Fibroblast of skin of left biceps (primary cell): ENCODE measurements at regions not wholly inside any gene's neighbourhood (a gene's known extent, or its start where the extent isn't known, plus 50 kb on each side); places are given as distances from the start of the nearest gene placed in this dataset.

Source experiments
- DNase-seq, 2 experiments: peaks; one replicate each; pipeline ENCODE4 v3.0.0-alpha.2; 2013; ENCODE audit warnings: low read depth in 2 of 2

DNA sequence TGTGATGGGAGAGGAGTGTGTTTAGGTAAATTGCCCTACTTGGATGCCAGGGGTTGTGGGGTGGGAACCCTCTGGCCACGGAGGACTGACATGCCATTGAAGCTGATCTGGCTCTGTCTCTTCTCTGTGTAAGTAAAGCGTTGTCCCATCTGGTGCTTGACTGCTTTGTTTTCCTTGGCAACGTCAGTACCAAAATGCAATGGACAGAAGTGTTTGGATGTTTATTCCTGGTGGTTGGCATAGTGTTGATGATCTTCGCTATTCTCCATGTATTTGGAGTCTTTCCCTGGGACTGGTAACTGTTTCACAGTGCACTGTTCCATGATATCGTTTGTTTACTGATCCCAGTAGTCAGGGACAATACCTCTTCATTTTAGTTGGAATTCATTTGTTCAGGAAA is 130.5 kb upstream of the MCTP2 start:
- no peak for DNase-seq

GRCh38 chr15:94099574-94099960 is 131.8 kb upstream of the MCTP2 start:
- DNase-seq, result no peak

DNA sequence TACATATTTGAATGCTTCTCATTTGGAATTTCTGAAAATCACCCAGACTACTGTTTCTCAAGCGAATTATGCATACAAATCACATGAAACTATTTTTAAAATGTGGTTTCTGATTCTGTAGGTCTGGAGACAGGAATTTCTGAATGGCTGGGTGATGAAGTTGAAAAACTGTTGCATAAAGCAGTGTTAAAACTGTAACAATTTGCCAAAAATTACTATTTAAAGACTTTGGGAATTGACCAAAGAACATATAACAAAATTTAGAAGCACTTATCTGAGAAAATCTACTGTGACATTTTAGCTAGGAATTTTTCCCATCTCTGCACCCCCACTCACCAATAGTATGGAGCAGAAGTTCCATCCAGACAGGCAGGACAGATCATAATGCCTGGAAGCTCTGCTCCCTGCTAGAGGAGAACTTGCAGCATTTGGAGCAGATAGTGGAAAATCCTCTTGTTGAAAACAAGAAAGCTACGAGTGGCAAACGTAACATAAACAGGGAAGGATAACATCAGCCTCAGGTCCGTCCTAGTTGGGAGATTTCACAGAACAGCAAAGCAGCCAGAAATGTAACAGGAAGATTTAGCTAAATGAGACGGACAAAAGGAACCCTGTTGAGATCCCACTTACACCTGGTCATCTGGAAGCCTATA is 132.3 kb upstream of the MCTP2 start:
- peak; percentile 72 to 78 for DNase-seq

DNA sequence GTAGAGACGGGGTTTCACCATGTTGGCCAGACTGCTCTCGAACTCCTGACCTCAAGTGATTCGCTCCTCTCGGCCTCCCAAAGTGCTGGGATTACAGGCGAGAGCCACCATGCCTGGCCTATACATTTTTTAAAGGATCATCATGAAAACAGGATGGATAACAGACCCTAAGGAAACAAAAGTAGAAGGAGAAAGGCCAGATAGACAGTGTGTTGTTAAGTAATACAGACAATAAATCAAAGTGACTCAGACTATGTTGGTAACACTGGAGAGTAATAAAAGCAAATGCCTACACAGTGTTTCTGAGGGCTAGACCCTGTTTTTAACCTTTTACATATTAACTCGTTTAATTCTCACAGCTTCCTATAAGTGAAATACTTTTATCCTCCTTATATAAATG is 133.8 kb upstream of the MCTP2 start:
- peak in 1 of 2 experiments; percentile 50 for DNase-seq

- DNase-seq, result no peak
Measured at GRCh38 chr15:94094310-94094709, 137.1 kb upstream of the MCTP2 start.

GRCh38 chr15:94086341-94086740 is 145.0 kb upstream of the MCTP2 start:
- DNase-seq, result peak; percentile 53

- peak; percentile 88 to 89 for DNase-seq
Measured at GRCh38 chr15:94083467-94084052, 147.8 kb upstream of the MCTP2 start.

- DNase-seq, result no peak
Measured at GRCh38 chr15:94081829-94082228, 149.5 kb upstream of the MCTP2 start.

GRCh38 chr15:94080989-94081605 is 150.3 kb upstream of the MCTP2 start:
- no peak for DNase-seq

GRCh38 chr15:94080416-94080815 is 150.9 kb upstream of the MCTP2 start:
- DNase-seq, result peak in 1 of 2 experiments; percentile 62

- DNase-seq, result no peak
Measured at GRCh38 chr15:94079968-94080367, 151.4 kb upstream of the MCTP2 start.

DNA sequence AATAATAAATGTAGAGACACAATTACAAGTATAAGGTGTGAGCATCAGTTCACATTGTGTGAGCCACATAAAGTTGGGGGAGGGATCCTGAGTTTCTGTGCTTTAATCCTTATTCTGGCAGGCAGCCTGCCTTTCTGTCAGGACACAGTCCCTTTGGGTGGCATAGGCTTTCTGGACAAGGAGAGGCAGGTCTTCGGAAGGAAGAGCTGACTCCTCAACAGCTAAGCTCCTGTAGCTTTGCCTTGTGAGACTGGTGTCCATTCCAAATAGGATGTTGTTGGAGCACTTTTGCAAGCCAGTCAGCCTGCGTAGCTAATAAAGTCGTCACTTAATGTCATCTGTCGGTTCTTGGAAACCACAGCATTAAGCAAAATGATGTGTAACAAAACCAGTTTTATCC is 151.9 kb upstream of the MCTP2 start:
- DNase-seq, result no peak

- DNase-seq, result no peak
Measured at GRCh38 chr15:94077938-94078337, 153.4 kb upstream of the MCTP2 start.

DNA sequence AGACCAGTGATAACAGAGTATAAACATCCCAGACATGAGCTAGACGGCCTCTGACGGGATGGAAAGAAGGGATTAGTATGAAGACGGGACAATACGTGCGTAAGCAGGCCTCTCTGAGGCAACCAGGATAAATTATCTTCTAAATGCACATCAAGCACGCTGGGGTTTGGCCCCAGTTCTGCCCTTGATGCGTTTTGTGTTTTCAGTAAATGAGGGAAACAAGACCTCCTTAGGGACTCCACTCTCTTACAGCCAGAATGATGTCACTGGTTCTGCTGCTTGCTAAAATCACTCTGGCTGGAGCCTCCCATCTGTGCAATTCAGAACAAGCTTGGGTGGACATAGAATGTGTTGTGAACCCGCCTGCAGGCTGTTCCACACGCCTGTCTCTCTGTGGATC is 156.0 kb upstream of the MCTP2 start:
- DNase-seq, result no peak

DNA sequence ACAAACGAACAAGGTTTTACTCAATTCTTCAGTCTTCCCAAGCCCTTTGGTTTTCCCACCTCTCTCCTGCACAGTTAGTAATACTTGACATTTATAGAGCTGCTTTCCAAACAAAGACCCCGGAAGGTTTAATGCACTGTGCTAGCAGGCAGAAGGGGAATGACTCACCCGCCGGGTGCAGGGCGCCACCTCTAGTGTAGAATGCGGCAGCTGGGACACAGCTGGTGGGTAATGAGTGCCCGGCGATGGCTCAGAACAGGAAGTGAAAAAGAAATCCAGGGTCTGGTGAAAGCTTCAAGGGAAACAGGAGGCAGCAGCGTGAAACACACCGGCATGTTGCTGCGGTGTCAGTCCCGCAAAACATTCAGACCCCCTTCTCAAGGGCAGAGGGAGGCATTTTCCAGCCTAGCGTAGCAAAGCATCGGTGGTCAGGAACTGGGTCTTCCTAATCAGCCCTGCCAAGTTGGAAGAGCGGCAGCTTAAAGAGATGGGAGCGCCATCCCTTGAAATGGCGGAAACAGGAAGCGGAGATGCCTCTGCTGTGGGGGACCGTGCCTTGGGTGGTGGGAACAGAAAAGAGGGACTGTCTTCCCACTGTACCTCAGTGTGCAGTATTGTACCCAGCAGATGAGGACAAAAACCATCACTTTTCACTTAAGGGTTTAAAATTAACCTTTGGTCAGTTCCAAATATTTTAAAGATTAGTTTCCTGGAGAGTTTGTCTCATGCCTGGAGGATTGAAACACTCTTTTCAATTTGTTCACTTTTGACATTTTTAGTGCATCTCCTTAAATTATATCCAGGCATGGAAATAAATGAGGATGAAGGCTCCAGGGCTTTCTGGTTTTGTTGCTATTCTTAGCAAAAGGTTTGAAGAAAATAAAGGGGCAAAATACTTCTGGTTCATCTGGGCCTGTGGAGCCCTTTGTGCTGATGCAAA is 160.7 kb upstream of the MCTP2 start:
- no peak for DNase-seq

- DNase-seq, result no peak
Measured at GRCh38 chr15:94069844-94070243, 161.5 kb upstream of the MCTP2 start.

GRCh38 chr15:94066811-94067210 is 164.6 kb upstream of the MCTP2 start:
- DNase-seq, result no peak

DNA sequence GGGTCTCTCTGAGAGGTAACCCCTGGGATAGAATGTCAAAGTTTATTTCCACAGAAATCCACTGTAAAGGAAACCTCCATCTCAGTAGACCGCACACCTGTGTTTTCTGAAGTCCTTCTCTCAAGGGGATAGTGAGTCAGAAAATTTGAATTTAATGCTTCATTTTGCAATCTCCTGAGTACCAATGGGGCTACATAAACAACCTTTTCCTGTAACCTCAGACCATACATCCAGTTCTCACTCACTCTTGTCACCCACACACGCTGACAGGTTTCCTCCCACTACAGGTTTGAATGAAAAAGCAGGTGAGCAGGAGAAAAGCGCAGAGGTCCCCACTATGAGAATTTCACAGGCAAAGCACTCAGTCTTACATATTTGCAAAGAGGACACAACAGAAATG is 165.3 kb upstream of the MCTP2 start:
- DNase-seq, result no peak

- no peak for DNase-seq
Measured at GRCh38 chr15:94064676-94065313, 166.6 kb upstream of the MCTP2 start.

- no peak for DNase-seq
Measured at GRCh38 chr15:94061041-94061440, 170.3 kb upstream of the MCTP2 start.

- no peak for DNase-seq
Measured at GRCh38 chr15:94059013-94059587, 172.3 kb upstream of the MCTP2 start.
